HCT116 (cell line): ENCODE measurements at regions not wholly inside any gene's neighbourhood (a gene's known extent, or its start where the extent isn't known, plus 50 kb on each side); places are given as distances from the start of the nearest gene placed in this dataset.

Experiments
- CTCF ChIP-seq, 3 experiments: fragments of 200-600 bp in 1 of 3; sonication (generic) in 1 of 3; IDR thresholded peaks in 2 of 3; conservative IDR thresholded peaks in 1 of 3; 2 replicates each; pipeline ENCODE4 v1.5.1; 2012 to 2017; ENCODE audit warnings: low read depth in 2 of 3, low read length in 2 of 3, antibody characterized with exemption in 1 of 3, borderline replicate concordance in 1 of 3, control low read depth in 1 of 3, mild to moderate bottlenecking in 1 of 3, mixed read lengths in 1 of 3, mixed run types in 1 of 3, moderate library complexity in 1 of 3; ENCODE audit not compliant: insufficient read depth in 1 of 3
- EZH2phosphoT487 ChIP-seq: fragments of 200-600 bp; IDR thresholded peaks from 2 replicates; pipeline ENCODE4 v1.6.1; 2018; ENCODE audit warnings: antibody characterized with exemption, borderline replicate concordance
- MAX ChIP-seq: IDR thresholded peaks from 2 replicates; pipeline ENCODE4 v1.6.1; 2012
- REST ChIP-seq: IDR thresholded peaks from 2 replicates; pipeline ENCODE4 v1.6.1; 2012; ENCODE audit warnings: low read depth
- SP1 ChIP-seq: IDR thresholded peaks from 2 replicates; pipeline ENCODE4 v1.6.1; 2012; ENCODE audit warnings: low read depth

- TF ChIP-seq REST, result no peak
- TF ChIP-seq MAX, result no peak
- TF ChIP-seq EZH2phosphoT487, result no peak
- TF ChIP-seq SP1, result no peak
- TF ChIP-seq CTCF (IDR thresholded peaks at IDR 0.05 in 2 of 3, conservative IDR thresholded peaks at IDR 0.05 in 1 of 3; ENCODE audit: borderline replicate concordance in 1 of 3, insufficient read depth in 1 of 3, low read depth in 2 of 3, low read length in 2 of 3), result no peak
These were observed 100.6 kb downstream of the TLE3 start for GRCh38 chr15:69997161-69997485.
